HG02763 (cell line): ENCODE measurements at regions not wholly inside any gene's neighbourhood (a gene's known extent, or its start where the extent isn't known, plus 50 kb on each side); places are given as distances from the start of the nearest gene placed in this dataset.

ENCODE experiments used
- ATAC-seq: cut with Tn5 transposase; IDR thresholded peaks from one replicate; pipeline ENCODE4 v1.9.1; 2021; ENCODE audit warnings: mild to moderate bottlenecking, moderate library complexity; ENCODE audit not compliant: unreplicated experiment

- no peak for ATAC-seq
Measured at GRCh38 chr17:70629902-70630301, 460.6 kb downstream of the KCNJ2 start.

DNA sequence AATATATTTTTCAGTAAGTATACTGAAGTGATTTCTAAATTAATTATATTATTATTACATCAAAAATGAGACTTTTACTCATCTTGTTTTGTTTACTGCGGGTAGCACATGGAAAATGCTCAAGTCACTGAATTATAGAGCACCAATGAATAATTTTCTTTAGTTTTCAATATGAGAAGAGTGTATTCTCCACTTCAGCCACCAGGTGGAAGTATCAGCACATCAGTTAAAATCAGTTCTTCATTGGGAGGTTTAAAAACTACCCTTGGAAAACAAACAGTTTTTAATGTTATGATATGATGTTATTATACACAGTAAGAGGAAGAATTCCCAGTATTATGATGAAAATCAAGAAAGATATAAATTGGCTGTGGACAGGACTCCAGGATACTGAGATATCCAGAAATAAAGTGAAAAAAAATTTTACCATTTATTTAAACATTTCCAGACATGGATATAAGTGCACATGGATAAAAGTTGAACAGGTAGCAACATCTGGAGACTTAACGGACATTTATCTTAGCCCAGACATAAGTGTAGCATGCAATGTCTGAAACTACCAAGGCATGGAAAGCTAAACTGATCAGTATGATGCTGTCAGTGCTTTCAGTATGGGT, 467.3 kb downstream of the KCNJ2 start:
- no peak for ATAC-seq

GRCh38 chr17:70642059-70642458, 472.7 kb downstream of the KCNJ2 start:
- no peak for ATAC-seq

DNA sequence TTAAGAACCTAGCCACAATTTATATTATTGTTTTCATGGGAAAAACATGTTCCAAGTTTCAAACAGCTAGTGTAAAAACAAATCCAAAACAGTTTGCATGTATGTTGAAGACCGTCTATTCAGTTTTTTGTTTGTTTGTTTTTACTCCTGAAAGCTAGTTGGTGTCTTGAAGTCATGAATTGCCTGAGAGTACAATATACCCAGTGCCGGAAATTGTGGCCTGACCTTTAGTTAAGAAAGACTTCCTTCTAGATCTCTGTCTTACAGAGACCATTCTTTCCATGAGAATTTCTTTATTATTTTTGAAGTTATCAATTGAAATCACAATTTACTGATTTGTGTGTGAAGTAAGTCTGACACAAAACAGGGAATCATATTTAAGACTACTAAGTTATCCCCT, 474.8 kb downstream of the KCNJ2 start:
- no peak for ATAC-seq

DNA sequence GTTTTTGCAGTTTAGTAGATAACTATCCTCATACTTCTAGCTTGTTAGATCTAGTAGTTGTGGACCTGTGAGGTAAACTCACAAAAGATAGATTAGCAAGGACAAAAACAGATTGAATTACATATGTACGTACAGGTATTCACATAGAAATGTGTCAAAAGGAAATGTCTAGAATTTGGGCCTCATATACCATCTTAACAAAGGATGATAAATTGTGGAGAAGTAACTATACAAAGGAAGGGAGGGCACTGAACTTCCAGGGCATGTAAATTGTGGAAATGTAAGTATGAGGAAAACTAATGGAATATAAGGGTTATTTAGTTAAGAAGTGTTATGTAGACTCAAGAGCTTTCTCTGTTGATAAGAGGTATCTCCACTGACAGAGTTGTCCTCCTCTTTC, 477.3 kb downstream of the KCNJ2 start:
- no peak for ATAC-seq

DNA sequence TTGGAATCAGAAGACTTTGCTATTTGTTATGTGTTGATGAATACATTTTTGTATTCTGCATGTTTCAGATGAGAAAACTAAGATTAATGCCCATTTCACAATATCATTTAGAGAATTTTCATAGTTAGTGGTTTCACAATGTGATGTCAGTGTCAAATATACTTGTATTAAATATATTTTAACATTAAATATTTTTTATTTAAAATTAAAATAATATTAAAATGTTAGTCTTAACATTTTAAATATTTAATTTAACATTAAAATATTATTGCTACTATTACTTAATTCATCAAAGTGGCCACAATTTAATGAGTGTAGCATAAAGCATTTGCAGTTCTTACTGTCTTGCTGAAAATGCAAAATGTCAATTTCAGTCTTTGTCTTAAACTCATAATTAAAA, 478.8 kb downstream of the KCNJ2 start:
- ATAC-seq: no peak

DNA sequence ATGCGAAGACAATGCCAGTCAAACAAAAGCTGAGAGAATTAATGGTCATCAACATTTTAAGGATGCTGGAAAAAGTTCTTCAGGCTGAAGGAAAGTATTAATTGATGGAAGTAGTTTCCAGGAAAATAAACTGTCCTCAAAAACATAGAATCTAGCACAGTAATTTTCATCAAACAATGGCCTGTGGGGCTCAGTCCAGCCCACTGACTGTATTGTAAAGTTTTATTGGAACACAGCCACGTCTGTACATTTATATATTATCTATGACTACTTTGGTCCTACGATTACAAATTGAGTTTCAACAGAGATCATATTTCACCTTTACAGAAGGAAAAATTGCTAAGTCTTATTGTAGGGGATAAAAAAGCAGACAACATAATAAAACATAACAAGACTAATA, 484.5 kb downstream of the KCNJ2 start:
- ATAC-seq: no peak

- no peak for ATAC-seq
Measured at GRCh38 chr17:70654706-70655105, 485.4 kb downstream of the KCNJ2 start.

GRCh38 chr17:70655176-70655958, 486.0 kb downstream of the KCNJ2 start:
- ATAC-seq: no peak

DNA sequence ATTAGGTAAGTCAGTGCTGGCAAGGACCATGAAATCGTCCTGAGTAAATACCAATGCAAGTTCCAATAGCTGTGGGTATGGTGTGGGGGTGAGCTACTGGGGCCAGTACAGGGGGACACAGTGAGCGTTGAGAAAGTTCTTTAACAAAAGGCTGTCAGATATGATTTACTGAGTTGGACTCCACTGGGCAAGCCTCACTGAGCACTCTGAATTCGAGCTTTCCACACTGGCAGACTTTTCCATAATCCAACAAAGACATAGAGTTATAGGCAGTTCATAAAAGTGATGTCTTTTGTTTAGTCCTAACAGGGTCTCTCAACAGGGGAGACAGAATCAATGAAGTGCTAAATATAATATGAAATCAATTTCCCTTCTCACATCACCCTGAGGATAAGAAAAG, 489.0 kb downstream of the KCNJ2 start:
- ATAC-seq: no peak

- no peak for ATAC-seq
Measured at GRCh38 chr17:70658840-70659239, 489.5 kb downstream of the KCNJ2 start.

DNA sequence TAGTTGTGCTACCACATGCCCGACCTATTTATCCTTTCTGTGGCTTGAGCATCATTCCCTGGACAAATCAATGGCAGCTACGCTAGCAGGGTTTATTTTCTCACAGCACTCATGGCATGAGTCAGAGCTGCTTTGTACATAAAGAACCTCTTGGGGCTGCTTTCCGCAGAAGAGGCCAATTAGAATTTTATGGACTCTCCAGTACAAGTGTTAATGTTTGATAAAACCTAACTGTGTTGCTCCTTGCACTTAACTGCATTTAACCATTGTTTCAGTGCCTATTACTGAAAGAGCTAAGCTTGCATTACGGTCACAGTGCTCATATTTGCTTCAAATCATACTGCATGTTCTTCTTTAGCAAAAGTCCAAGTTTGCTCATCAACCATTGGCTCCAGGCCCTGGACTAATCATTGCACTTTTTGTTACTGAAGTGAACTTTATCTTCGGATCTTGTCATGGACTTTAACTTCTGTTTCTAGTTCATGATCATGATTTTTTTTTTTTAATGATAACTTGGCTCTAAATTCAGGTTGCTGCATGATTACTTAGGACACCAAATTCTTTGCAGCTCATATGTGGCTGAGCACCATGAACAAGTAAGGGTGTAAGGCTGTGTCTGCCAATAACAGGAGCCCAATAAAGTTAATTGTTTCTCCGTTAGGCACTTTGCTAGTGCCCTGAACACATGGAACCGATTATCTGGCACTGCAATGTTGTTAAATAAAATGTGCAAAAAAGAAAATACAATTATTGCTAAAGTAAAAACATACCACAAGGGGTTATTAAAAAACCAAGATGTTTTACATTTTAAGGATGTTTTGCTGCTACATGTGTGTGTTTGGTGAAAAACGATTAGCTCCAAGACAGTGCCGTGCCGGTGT, 492.2 kb downstream of the KCNJ2 start:
- ATAC-seq: no peak

DNA sequence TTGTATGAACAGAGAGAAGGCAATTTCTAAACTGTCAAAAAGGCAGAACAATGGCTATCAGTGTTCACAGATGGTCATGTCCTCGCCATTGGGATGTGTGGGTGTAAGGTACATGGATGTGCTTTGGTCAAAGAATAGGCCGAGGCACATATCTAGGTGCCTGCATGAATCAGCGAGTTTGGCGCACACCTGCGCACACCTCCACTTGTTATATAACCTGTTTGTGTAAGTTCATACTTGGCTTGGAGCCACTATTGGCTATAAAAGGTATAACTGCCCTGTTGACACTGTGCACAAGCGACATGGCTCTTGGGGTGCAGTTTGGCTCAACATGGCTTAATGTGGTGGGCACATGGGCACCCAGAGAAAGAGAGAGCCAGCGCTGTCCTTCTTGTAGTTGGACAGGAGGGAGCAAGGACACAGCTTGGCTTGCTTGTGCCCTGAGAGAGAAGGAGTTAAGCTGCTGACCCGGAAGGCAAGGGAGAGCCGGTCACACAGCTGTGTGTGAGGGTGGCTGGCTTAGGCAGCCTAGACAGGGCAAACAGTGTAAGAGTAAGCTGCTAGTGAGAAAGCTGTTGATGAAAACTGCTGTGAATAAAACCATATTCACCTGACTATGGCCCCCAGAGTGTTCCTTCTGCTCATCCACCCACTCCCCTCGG, 499.1 kb downstream of the KCNJ2 start:
- ATAC-seq: no peak

- no peak for ATAC-seq
Measured at GRCh38 chr17:70668938-70669778, 499.8 kb downstream of the KCNJ2 start.

GRCh38 chr17:70674061-70674460, 504.7 kb downstream of the KCNJ2 start:
- ATAC-seq: no peak

DNA sequence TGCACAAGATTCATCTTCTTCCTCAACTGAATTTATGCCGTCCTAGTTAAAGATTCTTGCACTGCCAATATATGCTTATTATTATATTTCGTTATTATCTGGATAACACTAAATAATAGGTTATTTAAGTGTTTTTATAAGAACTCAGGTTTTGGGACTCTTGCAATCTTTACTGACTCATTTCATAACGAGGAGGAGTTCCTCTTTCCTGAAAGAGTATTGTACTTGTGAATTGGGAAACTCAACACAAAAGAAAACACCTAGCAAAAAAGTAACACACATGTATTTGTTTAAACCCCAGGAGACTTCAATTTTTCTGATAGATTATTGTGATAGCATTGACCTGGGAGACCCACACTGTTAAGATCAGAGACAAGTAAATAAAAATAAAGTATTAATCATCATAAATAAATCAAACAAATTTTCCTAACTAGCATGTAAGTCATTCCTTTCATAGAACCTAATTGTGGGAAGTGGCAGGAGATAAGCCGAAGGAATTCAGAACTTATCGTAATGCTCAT, 505.8 kb downstream of the KCNJ2 start:
- no peak for ATAC-seq

DNA sequence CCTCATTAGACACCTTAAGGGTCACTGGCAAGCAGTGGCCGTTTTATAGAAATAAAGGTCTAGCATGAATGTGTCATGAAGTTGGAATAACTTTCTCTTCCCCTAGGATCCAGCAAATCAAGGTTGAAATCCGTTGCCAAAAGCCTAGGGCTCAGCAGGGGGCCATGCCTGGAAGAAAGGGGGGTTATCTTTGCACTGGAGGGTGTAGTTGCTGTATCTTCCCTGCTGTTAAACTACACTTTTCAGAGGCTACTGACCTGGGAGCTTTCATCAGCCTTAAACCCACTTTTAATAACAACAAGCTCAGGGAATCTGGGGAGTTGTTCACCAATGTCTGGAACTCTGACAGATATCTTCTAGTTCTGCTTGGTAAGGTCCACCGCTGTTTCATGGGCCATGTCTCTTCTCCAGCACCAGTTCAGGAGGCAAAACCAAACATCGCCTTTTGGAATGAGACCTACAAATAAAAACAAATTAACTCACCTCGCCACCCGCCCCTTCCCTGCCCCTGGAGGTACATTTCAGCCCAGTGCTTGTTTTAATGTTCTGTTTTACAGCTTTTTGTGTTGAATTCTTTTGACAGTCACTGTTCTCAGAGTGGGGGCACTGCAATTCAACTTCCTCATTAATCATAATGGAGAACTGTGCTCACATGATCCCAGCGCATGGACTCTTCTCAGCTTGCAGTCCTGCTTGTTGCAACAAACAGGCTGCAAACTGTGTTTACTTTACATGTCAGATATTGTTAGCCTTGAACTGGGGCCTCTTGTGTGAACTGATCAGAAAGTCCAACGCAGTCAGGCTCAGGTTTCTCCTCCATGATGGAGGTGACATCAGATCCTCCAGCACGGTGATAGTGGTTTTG, 508.7 kb downstream of the KCNJ2 start:
- ATAC-seq: no peak

DNA sequence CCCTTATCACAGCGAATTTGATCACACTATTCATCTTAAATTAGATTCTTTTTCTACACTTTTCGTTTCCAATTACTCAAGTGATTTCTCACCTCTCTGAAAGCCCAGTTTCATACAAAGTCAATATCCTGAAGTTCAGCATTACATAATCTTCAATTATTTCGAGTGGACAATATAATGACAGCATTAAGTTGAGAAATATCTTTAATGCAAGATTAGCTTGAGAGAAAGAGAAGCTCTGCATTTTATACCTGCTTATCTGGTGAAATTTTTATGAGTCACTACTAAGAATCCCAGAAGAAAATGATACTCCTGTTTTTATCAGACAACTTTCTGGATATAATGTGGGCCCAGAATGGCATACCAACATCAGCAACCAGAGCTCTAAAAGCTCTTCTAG, 509.6 kb downstream of the KCNJ2 start:
- ATAC-seq: no peak

- ATAC-seq: no peak
Measured at GRCh38 chr17:70683936-70684335, 514.6 kb downstream of the KCNJ2 start.
